ENCODE measurements at regions not wholly inside any gene's neighbourhood (a gene's known extent, or its start where the extent isn't known, plus 50 kb on each side); places are given as distances from the start of the nearest gene placed in this dataset.

DNA sequence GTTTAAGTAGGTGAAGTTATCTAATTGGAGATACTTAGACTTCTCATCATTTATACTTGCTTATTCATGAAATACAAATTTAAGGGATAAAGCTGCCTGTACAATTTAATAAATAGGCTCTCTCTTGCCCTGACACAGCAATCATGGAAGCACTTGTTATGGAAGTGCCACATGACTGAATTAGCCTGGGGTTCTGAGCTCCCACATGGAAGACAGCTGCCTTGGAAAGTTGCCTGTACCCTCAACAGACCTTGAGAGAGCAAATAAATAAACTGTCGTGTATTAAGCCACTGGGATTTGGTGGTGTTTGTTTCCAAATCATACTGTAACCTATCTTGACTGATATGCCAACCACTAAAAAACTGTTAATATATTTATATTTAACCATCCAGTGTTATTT lies 87.0 kb upstream of the RSPO3 start:
- no peak for DNase-seq (ENCODE audit: extremely low read depth, low read depth)

DNA sequence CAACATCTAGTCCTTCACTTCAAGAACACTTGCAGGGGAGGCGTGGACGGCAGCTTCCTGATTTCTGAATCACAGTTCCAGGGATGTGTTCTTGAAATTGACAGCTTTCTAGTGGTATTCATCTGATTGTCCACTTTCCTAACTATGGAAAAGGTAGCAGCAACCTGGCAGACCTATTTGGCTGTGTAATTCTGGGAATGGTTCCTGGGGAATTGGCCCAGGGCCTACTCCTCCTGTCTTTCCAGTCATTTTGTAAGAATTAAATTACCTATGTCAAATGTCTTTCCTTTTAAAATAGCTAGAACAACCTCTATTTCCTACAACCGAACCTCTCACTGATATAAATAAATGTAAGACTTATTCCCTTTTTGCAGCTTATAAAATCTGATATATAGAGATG lies 85.5 kb upstream of the RSPO3 start:
- no peak for DNase-seq (ENCODE audit: extremely low read depth, low read depth)

DNA sequence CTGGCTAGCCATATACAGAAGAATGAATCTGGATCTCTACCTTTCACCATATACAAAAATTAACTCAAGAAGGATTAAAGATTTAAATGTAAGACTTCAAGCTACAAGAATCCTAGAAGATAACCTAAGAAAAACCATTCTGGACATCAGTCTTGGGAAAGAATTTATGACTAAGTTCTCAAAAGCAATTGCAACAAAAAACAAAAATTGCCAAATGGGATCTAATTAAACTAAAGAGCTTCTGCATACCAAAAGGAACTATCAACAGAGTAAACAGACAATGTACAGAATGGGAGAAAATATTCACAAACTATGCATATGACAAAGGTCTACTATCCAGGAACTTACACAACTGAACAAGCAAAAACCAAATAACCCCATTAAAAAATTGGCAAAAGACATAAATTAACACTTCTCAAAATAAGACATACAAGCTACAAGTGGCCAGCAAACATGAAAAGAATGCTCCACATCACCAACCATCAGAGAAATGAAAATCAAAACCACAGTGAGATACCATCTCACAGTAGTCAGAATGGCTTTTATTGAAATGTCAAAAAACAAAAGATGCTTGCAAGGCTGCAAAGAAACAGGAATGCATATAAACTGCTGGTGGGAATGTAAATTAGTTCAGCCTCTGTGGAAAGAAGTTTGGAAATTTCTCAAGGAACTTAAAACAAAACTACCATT lies 66.8 kb upstream of the RSPO3 start:
- no peak for DNase-seq (ENCODE audit: extremely low read depth, low read depth)

DNA sequence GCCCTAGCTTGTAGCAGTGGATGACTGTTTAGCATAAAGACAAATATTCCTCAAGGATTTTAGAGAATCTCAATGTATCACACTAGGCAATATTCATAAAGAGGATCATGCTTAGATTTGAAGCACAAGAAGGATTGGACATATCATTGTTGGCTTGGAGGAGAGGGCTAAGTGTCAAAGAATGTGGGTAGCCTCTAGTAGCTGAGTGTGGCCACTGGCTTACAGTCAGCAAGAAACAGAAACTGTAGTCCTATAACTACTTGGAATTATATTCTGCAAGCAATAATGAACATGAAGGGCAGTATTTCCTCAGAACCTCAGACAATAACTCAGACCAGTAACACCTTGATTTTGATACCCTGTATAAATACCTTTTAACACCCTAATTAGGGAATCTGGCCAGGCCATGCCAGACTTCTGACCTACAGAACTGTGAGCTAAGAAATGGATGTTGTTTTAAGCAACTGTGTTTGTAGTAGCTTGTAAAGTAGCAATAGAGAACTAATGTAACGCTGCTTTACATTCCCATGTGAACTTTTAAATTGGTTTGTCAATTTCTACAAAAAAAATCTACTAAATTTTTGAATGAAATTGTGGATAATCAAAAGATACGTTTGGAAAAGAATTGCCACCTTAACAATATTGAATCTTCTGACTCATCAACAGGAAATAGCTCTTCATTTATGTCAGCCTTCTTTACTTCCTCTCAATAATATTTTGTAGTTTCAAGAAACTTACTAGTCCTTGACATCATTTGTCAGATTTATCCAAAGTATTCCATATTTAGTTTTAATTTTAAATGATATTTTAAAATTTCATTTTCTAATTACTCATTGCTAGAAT lies 65.2 kb upstream of the RSPO3 start:
- DNase-seq (ENCODE audit: extremely low read depth, low read depth): no peak

DNA sequence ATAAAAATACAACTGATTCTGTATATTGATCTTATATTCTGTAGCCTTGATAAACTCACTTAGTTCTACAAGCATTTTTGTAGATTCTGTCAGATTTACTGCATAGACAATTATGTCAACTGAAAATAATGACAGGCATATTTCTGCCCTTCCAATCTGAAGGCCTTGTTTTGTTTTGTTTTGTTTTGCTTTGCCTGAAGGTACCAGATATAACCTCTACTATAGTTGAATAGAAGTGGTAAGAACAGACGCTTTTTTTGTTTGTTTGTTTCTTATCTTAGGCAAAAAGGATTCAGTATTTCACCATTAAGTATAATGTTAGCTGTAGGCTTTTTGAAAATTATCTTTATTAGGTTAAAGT lies 64.6 kb upstream of the RSPO3 start:
- no peak for DNase-seq (ENCODE audit: extremely low read depth, low read depth)

DNA sequence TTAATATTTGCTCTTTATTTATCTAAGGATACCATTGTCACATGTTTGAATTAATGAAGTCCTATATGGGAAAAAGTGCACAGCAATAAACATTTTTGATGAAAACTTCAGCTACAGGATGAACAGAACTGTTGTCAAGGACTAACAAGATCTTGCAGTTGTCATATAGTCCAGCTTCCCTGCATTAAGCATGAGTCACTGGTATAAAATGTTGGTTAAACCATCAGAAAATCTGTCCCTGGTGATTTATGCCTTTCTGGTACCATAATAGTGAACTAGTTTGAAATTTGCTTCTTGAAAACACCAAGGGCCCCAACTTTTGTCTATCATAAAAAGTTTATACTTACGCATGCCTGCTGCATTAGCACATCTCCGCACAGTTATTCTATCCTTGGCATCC lies 60.4 kb upstream of the RSPO3 start:
- DNase-seq (ENCODE audit: extremely low read depth, low read depth): no peak

DNA sequence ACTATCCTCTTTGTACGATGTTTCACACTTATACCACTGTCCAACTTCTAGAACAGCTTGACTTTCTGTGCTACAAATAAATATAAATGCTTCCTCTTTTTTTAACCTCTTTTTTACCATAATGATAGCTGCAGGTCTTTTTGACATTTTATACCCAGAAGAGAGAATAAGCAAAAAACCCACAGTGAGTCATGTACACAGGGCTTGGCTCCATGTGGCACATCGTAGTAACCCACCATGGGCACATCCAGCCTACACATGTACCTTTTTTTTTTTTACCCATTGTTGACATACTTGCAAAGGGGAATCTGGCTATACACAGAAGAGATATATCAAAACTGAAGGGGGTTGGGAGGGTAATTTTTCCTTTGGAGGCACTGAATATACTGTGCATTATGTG lies 59.5 kb upstream of the RSPO3 start:
- no peak for DNase-seq (ENCODE audit: extremely low read depth, low read depth)

Small RNA genes lying in the stretch of these regions (small RNA-seq; reads per million reads assigned to genes)
- 0 to 0.02 reads per million in 2 experiments for gene MIR588
- gene RNU6-200P: 0 reads per million in 2 experiments

All from NCI-H460 (cell line).